HepG2 (cell line): ENCODE measurements at regions not wholly inside any gene's neighbourhood (a gene's known extent, or its start where the extent isn't known, plus 50 kb on each side); places are given as distances from the start of the nearest gene placed in this dataset.

Source experiments
- ATAC-seq: fragments of 200-7000 bp; cut with Tn5 transposase; 3 replicates; pipeline ENCODE4 v1.9.1; 2020; ENCODE audit warnings: mild to moderate bottlenecking, moderate library complexity
- BruUV-seq: library from RNA; stranded (reverse); fragments of 400-500 nt; replicated peaks from 2 replicates; lab custom pipeline; 2021; lab: Mats Ljungman, UMichigan
- CTCF ChIA-PET: fragments of 300-600 bp; formaldehyde crosslinking; extraction: SDS; loops from one replicate; lab custom pipeline; 2021; ENCODE audit warnings: low total read pairs, inconsistent platforms, low intra/inter-chr PET ratio; lab: Yijun Ruan, JAX
- POLR2A ChIA-PET: fragments of 350-600 bp; sonication (Branson Sonifier 250); formaldehyde crosslinking; loops from one replicate; lab custom pipeline; 2020; ENCODE audit warnings: antibody characterized with exemption, inconsistent platforms; lab: Yijun Ruan, JAX
- DNase-seq: peaks from one replicate; pipeline ENCODE4 v3.0.0-alpha.2; 2015; ENCODE audit warnings: low spot score
- FAIRE-seq: peaks from 3 replicates; lab custom pipeline; 2011; peaks lifted over from hg19 to GRCh38; lab: Jason Lieb, UNC
- H2AFZ ChIP-seq: one replicate; pipeline ENCODE4 v1.6.1; 2011; ENCODE audit warnings: low read length, inconsistent platforms
- H3K27ac ChIP-seq: fragments of 300-600 bp; 3 replicates; pipeline ENCODE4 v1.8.0; 2011; ENCODE audit warnings: mixed run types, mild to moderate bottlenecking, mixed read lengths, low read length, inconsistent platforms; ENCODE audit not compliant: insufficient read depth; ENCODE audit errors: extremely low read length
- H3K27me3 ChIP-seq, 2 experiments: fragments of 200-600 bp in 1 of 2; 2 replicates in 1 of 2; 3 replicates in 1 of 2; pipeline versions ENCODE4 v1.6.0 to v1.8.0; 2011; ENCODE audit warnings: low read length in 2 of 2, mild to moderate bottlenecking in 2 of 2, moderate library complexity in 2 of 2, inconsistent platforms in 1 of 2; ENCODE audit not compliant: insufficient read depth in 2 of 2, control insufficient read depth in 1 of 2
- H3K36me3 ChIP-seq, 2 experiments: fragments of 200-600 bp in 1 of 2; replicated peaks in 1 of 2; 2 replicates in 1 of 2; 3 replicates in 1 of 2; pipeline versions ENCODE4 v1.5.1 to v1.8.0; 2011; ENCODE audit warnings: low read length in 2 of 2, inconsistent platforms in 1 of 2; ENCODE audit not compliant: insufficient read depth in 2 of 2, control insufficient read depth in 1 of 2
- H3K4me1 ChIP-seq: 2 replicates; pipeline ENCODE4 v1.5.1; 2012; ENCODE audit warnings: low read length, inconsistent platforms; ENCODE audit not compliant: insufficient read depth
- H3K4me2 ChIP-seq: 2 replicates; pipeline ENCODE4 v1.6.0; 2011; ENCODE audit warnings: low read depth, low read length, inconsistent platforms
- H3K4me3 ChIP-seq, 3 experiments: fragments of 200-600 bp in 1 of 3; sonication (generic), shearing (Covaris generic) in 1 of 3; replicated peaks in 1 of 3; 2 replicates each; pipeline ENCODE4 v1.5.1; 2011 to 2016; ENCODE audit warnings: low read length in 3 of 3, inconsistent platforms in 2 of 3, low read depth in 2 of 3, mild to moderate bottlenecking in 2 of 3, control low read depth in 1 of 3, mixed read lengths in 1 of 3; ENCODE audit not compliant: insufficient read depth in 1 of 3
- H3K79me2 ChIP-seq: one replicate; pipeline ENCODE4 v1.6.1; 2011; ENCODE audit warnings: low read length, inconsistent platforms; ENCODE audit not compliant: insufficient read depth
- H3K9ac ChIP-seq: 2 replicates; pipeline ENCODE4 v1.6.0; 2011; ENCODE audit warnings: mild to moderate bottlenecking, low read depth, low read length, inconsistent platforms; ENCODE audit not compliant: insufficient read depth
- H3K9me3 ChIP-seq: 2 replicates; pipeline ENCODE4 v1.5.1; 2012; ENCODE audit warnings: mild to moderate bottlenecking, low read length
- H4K20me1 ChIP-seq: 2 replicates; pipeline ENCODE4 v1.6.0; 2011; ENCODE audit warnings: inconsistent platforms, mild to moderate bottlenecking, low read length, moderate library complexity; ENCODE audit not compliant: insufficient read depth
- AGO2 ChIP-seq: fragments of 200-400 bp; formaldehyde crosslinking; optimal IDR thresholded peaks from 2 replicates; pipeline ENCODE3; 2017; ENCODE audit warnings: mild to moderate bottlenecking, low read depth, low read length, moderate library complexity
- ERF ChIP-seq: IDR thresholded peaks from 2 replicates; pipeline ENCODE4 v1.6.1; 2018; ENCODE audit warnings: missing biosample characterization, missing genetic modification reagents
- HMG20B ChIP-seq: conservative IDR thresholded peaks from 2 replicates; pipeline ENCODE4 v1.6.1; 2016; ENCODE audit warnings: missing genetic modification reagents, missing compliant biosample characterization
- KLF16 ChIP-seq, 2 experiments: sonication (generic) in 1 of 2; formaldehyde crosslinking in 1 of 2; IDR thresholded peaks; 2 replicates each; pipeline versions ENCODE4 v1.6.1 to v1.8.0; 2016 to 2023; ENCODE audit warnings: missing genetic modification reagents in 2 of 2, missing compliant biosample characterization in 1 of 2
- MBD4 ChIP-seq: IDR thresholded peaks from 2 replicates; pipeline ENCODE4 v1.6.1; 2012; ENCODE audit warnings: low read length, inconsistent platforms, borderline replicate concordance
- NFE2L1 ChIP-seq: sonication (generic); formaldehyde crosslinking; IDR thresholded peaks from 2 replicates; pipeline ENCODE4 v1.4.0; 2020; ENCODE audit warnings: missing genetic modification reagents, mild to moderate bottlenecking, borderline replicate concordance
- NFYB ChIP-seq: sonication (generic); formaldehyde crosslinking; IDR thresholded peaks from 2 replicates; pipeline ENCODE4 v1.4.0; 2020; ENCODE audit warnings: missing genetic modification reagents
- SMYD3 ChIP-seq: sonication (generic); formaldehyde crosslinking; IDR thresholded peaks from 2 replicates; pipeline ENCODE4 v1.8.1; 2023; ENCODE audit warnings: mild to moderate bottlenecking, missing genetic modification reagents
- TOE1 ChIP-seq: sonication (generic); formaldehyde crosslinking; IDR thresholded peaks from 2 replicates; pipeline ENCODE4 v1.4.0; 2020; ENCODE audit warnings: mild to moderate bottlenecking, missing genetic modification reagents
- ZNF253 ChIP-seq: sonication (generic); formaldehyde crosslinking; IDR thresholded peaks from 2 replicates; pipeline ENCODE4 v1.8.0; 2022; ENCODE audit warnings: mild to moderate bottlenecking, missing genetic modification reagents, borderline replicate concordance
- ZNF644 ChIP-seq: IDR thresholded peaks from 2 replicates; pipeline ENCODE4 v1.6.1; 2016; ENCODE audit warnings: low read depth
- ZNF746 ChIP-seq: sonication (generic); formaldehyde crosslinking; IDR thresholded peaks from 2 replicates; pipeline ENCODE4 v1.8.0; 2022; ENCODE audit warnings: mild to moderate bottlenecking, missing genetic modification reagents
- WGBS: methylation state at CpG from one replicate; pipeline ENCODE4 v1.1.6; 2017; ENCODE audit warnings: low lambda C conversion rate; 5-methylcytosine and 5-hydroxymethylcytosine counted together
- in situ Hi-C: cut with HindIII; loops from 2 replicates; pipeline ENCODE4 v1.10.0; 2017; ENCODE audit warnings: low pct_unique_long_range_greater_than_20kb; ENCODE audit not compliant: extremely low pct_ligation_motif_present
- intact Hi-C: fragments of 100-400 bp; cut with micrococcal nuclease; formaldehyde crosslinking; loops from one replicate; pipeline ENCODE4 v1.10.0; 2022; ENCODE audit not compliant: unreplicated experiment
- TF ChIP-seq, protein P1 (sequence below): sonication (generic); formaldehyde crosslinking; IDR thresholded peaks from 2 replicates; pipeline ENCODE4 v1.4.0; 2020; ENCODE audit warnings: missing genetic modification reagents, borderline replicate concordance
- TF ChIP-seq, protein P2 (sequence below): sonication (generic); formaldehyde crosslinking; IDR thresholded peaks from 2 replicates; pipeline ENCODE4 v1.8.0; 2023; ENCODE audit warnings: mild to moderate bottlenecking, missing genetic modification reagents
- TF ChIP-seq, protein P3 (sequence below): sonication (generic); formaldehyde crosslinking; IDR thresholded peaks from 2 replicates; pipeline ENCODE4 v1.4.0; 2020; ENCODE audit warnings: mild to moderate bottlenecking, missing genetic modification reagents
- TF ChIP-seq, protein P4 (sequence below): sonication (generic); formaldehyde crosslinking; IDR thresholded peaks from 2 replicates; pipeline ENCODE4 v1.4.0; 2020; ENCODE audit warnings: missing genetic modification reagents

DNA sequence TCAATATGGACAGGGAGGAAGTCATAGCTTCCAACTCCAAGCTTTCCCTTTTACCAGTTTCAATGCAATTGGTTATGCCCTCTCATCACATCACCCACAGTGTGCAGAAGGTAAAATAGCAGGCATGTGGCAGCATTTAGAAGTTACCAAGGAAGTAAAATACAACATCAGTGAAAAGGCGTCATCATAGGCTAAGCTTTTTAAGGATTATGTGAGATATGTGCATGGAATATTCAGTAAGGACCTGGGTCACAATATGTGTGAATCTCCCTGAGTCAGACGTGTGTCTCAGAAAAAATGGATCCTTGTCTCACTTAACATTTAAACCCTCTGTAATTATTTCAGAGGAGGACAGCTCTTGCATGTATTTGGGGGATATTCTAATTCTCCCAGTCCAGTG lies 522.8 kb upstream of the POM121L12 start:
- no peaks in the 10 kb centered on the region for H4K20me1 ChIP-seq
- TF ChIP-seq ERF (CRISPR knock-in tag) (no peak), HMG20B (CRISPR knock-in tag) (no peak), TOE1 (no peak), ZNF644 (CRISPR knock-in tag) (no peak), NFE2L1 (no peak), ZNF253 (CRISPR knock-in tag) (no peak), ZNF746 (CRISPR knock-in tag) (no peak), KLF16 (CRISPR knock-in tag; IDR thresholded peaks at IDR 0.05) (no peak), SMYD3 (no peak), NFYB (CRISPR knock-in tag) (no peak), AGO2 (no peak), MBD4 (no peak)
- TF ChIP-seq, protein P1, sequence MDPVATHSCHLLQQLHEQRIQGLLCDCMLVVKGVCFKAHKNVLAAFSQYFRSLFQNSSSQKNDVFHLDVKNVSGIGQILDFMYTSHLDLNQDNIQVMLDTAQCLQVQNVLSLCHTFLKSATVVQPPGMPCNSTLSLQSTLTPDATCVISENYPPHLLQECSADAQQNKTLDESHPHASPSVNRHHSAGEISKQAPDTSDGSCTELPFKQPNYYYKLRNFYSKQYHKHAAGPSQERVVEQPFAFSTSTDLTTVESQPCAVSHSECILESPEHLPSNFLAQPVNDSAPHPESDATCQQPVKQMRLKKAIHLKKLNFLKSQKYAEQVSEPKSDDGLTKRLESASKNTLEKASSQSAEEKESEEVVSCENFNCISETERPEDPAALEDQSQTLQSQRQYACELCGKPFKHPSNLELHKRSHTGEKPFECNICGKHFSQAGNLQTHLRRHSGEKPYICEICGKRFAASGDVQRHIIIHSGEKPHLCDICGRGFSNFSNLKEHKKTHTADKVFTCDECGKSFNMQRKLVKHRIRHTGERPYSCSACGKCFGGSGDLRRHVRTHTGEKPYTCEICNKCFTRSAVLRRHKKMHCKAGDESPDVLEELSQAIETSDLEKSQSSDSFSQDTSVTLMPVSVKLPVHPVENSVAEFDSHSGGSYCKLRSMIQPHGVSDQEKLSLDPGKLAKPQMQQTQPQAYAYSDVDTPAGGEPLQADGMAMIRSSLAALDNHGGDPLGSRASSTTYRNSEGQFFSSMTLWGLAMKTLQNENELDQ (CRISPR knock-in tag): no peak
- TF ChIP-seq, protein P2, sequence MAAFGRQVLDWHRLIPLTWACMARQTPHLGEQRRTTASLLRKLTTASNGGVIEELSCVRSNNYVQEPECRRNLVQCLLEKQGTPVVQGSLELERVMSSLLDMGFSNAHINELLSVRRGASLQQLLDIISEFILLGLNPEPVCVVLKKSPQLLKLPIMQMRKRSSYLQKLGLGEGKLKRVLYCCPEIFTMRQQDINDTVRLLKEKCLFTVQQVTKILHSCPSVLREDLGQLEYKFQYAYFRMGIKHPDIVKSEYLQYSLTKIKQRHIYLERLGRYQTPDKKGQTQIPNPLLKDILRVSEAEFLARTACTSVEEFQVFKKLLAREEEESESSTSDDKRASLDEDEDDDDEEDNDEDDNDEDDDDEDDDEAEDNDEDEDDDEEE: no peak
- TF ChIP-seq, protein P3, sequence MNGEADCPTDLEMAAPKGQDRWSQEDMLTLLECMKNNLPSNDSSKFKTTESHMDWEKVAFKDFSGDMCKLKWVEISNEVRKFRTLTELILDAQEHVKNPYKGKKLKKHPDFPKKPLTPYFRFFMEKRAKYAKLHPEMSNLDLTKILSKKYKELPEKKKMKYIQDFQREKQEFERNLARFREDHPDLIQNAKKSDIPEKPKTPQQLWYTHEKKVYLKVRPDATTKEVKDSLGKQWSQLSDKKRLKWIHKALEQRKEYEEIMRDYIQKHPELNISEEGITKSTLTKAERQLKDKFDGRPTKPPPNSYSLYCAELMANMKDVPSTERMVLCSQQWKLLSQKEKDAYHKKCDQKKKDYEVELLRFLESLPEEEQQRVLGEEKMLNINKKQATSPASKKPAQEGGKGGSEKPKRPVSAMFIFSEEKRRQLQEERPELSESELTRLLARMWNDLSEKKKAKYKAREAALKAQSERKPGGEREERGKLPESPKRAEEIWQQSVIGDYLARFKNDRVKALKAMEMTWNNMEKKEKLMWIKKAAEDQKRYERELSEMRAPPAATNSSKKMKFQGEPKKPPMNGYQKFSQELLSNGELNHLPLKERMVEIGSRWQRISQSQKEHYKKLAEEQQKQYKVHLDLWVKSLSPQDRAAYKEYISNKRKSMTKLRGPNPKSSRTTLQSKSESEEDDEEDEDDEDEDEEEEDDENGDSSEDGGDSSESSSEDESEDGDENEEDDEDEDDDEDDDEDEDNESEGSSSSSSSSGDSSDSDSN (CRISPR knock-in tag): no peak
- TF ChIP-seq, protein P4, sequence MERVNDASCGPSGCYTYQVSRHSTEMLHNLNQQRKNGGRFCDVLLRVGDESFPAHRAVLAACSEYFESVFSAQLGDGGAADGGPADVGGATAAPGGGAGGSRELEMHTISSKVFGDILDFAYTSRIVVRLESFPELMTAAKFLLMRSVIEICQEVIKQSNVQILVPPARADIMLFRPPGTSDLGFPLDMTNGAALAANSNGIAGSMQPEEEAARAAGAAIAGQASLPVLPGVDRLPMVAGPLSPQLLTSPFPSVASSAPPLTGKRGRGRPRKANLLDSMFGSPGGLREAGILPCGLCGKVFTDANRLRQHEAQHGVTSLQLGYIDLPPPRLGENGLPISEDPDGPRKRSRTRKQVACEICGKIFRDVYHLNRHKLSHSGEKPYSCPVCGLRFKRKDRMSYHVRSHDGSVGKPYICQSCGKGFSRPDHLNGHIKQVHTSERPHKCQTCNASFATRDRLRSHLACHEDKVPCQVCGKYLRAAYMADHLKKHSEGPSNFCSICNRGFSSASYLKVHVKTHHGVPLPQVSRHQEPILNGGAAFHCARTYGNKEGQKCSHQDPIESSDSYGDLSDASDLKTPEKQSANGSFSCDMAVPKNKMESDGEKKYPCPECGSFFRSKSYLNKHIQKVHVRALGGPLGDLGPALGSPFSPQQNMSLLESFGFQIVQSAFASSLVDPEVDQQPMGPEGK (CRISPR knock-in tag): no peak
- TF ChIP-seq, all 625 proteins: peak for 0
- BruUV-seq: no TSS peak
- ChIA-PET CTCF (no interaction called here), POLR2A (no interaction called here)
- Histone ChIP-seq H3K9me3 (peaks cover 25% of the 10 kb centered on the region), H3K4me2 (no peak overlapping the region), H3K9ac (no peak overlapping the region), H3K4me1 (no peaks in the 10 kb centered on the region), H3K27me3 (no peaks in the 10 kb centered on the region), H3K27ac (no peak overlapping the region), H3K36me3 (no peaks in the 10 kb centered on the region), H3K4me3 (no peak overlapping the region), H2AFZ (no peak overlapping the region), H3K79me2 (no peaks in the 10 kb centered on the region)
- intact Hi-C loops (no loop called here), in situ Hi-C loops (no loop called here)
- no peak for ATAC-seq
- no peak for DNase-seq
- WGBS: 3% methylated on average over 2 of the region's 2 CpGs
- no peak for FAIRE-seq
